Fibroblast of peridontal ligament (primary cell): ENCODE measurements at regions not wholly inside any gene's neighbourhood (a gene's known extent, or its start where the extent isn't known, plus 50 kb on each side); places are given as distances from the start of the nearest gene placed in this dataset.
"Not testable (repeated sequence)": the region's sequence is repeated elsewhere in the genome, so short reads cannot be mapped to it uniquely, and the experiment has no call there.

Experiments
- DNase-seq: peaks from one replicate; pipeline ENCODE4 v3.0.0-alpha.2; 2010; ENCODE audit errors: extremely low read depth

GRCh38 chr5:124895236-124895635 lies 148.8 kb upstream of the ZNF608 start:
- DNase-seq, result no peak

- DNase-seq, result no peak
Measured at GRCh38 chr5:124901081-124901480, 154.6 kb upstream of the ZNF608 start.

GRCh38 chr5:124902097-124902821 lies 155.8 kb upstream of the ZNF608 start:
- peak; percentile 55 for DNase-seq

GRCh38 chr5:124905256-124906130 lies 159.1 kb upstream of the ZNF608 start:
- no peak for DNase-seq

GRCh38 chr5:124906339-124907097 lies 160.1 kb upstream of the ZNF608 start:
- peak; percentile 88 for DNase-seq

GRCh38 chr5:124907098-124907644 lies 160.7 kb upstream of the ZNF608 start:
- no peak for DNase-seq

GRCh38 chr5:124908581-124909451 lies 162.4 kb upstream of the ZNF608 start:
- DNase-seq, result no peak

- DNase-seq, result no peak
Measured at GRCh38 chr5:124909734-124910133, 163.3 kb upstream of the ZNF608 start.

GRCh38 chr5:124910354-124911016 lies 164.0 kb upstream of the ZNF608 start:
- DNase-seq, result no peak

- no peak for DNase-seq
Measured at GRCh38 chr5:124912638-124913328, 166.3 kb upstream of the ZNF608 start.

GRCh38 chr5:124913329-124913653 lies 166.9 kb upstream of the ZNF608 start:
- no peak for DNase-seq

GRCh38 chr5:124916313-124916712 lies 169.9 kb upstream of the ZNF608 start:
- DNase-seq, result not testable (repeated sequence)

- no peak for DNase-seq
Measured at GRCh38 chr5:124918618-124919017, 172.2 kb upstream of the ZNF608 start.

- no peak for DNase-seq
Measured at GRCh38 chr5:124919076-124919475, 172.6 kb upstream of the ZNF608 start.

- no peak for DNase-seq
Measured at GRCh38 chr5:124919747-124920525, 173.5 kb upstream of the ZNF608 start.

GRCh38 chr5:124920909-124921666 lies 174.6 kb upstream of the ZNF608 start:
- no peak for DNase-seq

GRCh38 chr5:124921694-124922093 lies 175.3 kb upstream of the ZNF608 start:
- DNase-seq, result no peak

GRCh38 chr5:124922255-124922975 lies 176.0 kb upstream of the ZNF608 start:
- DNase-seq, result no peak
